ENCODE measurements at regions not wholly inside any gene's neighbourhood (a gene's known extent, or its start where the extent isn't known, plus 50 kb on each side); places are given as distances from the start of the nearest gene placed in this dataset.

DNA sequence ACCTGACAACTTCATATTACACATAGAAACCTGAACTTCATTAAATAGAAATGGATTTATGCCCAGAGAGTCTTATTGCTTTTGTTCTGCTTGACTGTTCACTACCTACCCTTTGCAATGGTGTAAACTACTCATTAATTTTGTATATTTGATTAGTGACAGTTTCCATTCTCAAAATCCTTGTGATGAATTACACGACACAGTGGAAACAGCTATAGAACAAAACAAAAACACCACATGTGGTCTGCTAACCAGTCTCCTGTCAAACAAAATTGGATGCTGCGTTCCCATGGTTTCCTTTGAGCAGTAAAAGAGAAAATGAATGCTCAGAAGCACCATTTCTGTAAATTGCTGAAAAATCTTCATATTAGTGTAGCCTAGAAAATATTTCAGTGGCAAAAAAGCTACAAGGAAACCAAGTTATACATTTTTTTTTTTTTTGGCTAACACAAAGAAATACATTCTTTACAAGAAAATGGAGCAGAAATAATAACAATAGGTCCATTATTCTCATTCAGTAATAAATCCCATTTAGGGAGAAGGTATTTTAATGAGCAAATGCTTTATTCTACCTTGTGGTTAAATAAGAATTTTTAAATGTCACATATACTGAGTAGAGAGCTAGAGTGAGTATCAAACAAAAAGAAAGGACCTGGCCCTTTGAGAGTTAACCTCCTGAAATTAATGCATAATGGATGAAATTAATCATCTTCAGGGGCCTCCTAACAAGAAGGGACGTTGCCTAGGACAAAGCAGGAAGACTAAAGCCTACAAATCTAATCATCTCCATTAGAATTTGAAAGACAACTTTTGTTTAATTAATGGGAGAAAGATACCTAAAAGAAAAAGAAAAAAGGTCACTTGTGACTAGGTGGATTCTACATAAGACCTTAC lies 355.1 kb upstream of the ZC3H15 start:
- no peak for TF ChIP-seq CTCF (conservative IDR thresholded peaks at IDR 0.05)
- no peak for TF ChIP-seq ZFX (IDR thresholded peaks at IDR 0.05)
- no peak overlapping the region for H3K27ac ChIP-seq

DNA sequence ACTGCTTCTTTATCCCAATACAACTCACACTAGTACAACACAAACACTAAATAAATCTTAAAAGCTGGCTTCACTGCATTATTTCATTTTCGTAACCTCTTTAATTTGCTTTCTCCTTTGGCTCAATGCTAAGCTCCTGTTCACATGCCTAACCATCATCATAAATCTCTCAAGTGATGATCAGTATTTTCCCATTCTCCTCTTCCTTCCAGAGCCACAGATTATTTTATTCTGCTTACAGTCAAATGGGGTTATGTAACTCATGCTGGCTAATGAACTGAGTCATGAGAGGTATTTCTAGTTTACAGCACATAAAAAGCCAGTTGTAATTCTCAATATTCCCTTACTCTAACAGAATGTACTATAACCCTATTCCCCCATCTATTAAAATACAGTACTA lies 350.4 kb upstream of the ZC3H15 start:
- no peak overlapping the region for H3K27ac ChIP-seq
- TF ChIP-seq CTCF (conservative IDR thresholded peaks at IDR 0.05): no peak
- no peak for TF ChIP-seq ZFX (IDR thresholded peaks at IDR 0.05)

DNA sequence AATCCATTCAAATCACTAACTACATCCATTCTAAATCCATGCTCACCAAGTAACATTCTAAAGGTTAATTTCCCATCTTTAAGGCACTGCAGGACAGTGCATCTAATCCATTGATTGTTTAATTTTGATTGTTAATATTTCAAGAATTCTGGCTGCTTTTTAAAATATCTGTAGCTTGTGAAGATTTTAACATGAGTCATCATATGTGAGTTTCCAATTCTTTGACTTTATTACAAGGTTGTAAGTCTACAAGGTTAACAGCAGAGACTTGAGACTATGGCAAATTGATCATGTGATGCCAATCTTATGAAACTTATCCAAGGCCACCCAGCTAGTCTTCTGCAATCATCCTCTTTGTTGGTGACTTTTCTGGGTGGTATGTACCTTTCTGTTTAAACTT lies 349.2 kb upstream of the ZC3H15 start:
- no peak for TF ChIP-seq CTCF (conservative IDR thresholded peaks at IDR 0.05)
- TF ChIP-seq ZFX (IDR thresholded peaks at IDR 0.05): no peak
- H3K27ac ChIP-seq: no peak overlapping the region

DNA sequence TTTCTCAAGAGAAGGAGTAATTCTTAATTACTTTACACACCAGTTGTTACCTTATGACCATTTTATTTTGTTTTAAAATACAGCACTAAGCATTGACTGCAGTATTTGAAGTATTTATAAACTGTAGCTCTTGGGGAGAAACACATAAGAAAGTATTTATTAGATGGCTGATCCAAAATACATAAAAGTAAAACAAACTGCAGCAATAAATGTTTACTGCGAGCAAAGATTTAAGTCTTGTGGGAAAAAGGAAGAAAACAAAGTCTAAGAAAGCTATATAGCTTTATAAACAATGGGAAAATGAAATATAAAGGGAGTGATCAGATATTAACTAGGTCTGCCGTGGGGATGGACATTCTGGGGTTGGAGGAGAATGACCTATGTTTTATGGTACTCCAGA lies 347.2 kb upstream of the ZC3H15 start:
- TF ChIP-seq ZFX (IDR thresholded peaks at IDR 0.05): no peak
- no peak for TF ChIP-seq CTCF (conservative IDR thresholded peaks at IDR 0.05)
- no peak overlapping the region for H3K27ac ChIP-seq

GRCh38 chr2:186159101-186159500 lies 327.0 kb upstream of the ZC3H15 start:
- H3K27ac ChIP-seq: no peak overlapping the region
- no peak for TF ChIP-seq CTCF (conservative IDR thresholded peaks at IDR 0.05)
- no peak for TF ChIP-seq ZFX (IDR thresholded peaks at IDR 0.05)

DNA sequence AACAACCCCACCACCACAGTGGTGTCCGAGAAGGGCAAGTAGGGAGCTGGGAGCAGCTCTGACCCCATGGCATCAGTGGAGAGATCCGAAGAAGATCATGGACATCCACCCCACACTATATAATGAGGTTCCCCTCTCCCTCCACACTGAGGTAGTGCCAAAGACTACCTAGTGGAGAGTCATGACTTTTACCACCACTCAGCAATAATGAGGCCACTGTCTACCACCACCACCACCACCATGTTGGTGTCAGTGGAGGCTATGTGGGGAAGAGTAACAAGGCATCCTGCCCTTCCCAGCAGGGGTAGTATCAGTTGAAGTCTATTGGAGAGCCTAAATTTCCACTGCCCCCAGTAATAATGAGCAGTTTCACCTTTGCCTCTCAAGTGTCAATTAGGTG lies 321.7 kb upstream of the ZC3H15 start:
- TF ChIP-seq CTCF (conservative IDR thresholded peaks at IDR 0.05) (no peak), ZFX (IDR thresholded peaks at IDR 0.05) (no peak)
- no peak overlapping the region for H3K27ac ChIP-seq

GRCh38 chr2:186170693-186171092 lies 315.4 kb upstream of the ZC3H15 start:
- H3K27ac ChIP-seq: no peak overlapping the region
- TF ChIP-seq ZFX (IDR thresholded peaks at IDR 0.05): no peak
- no peak for TF ChIP-seq CTCF (conservative IDR thresholded peaks at IDR 0.05)
